ENCODE measurements at regions not wholly inside any gene's neighbourhood (a gene's known extent, or its start where the extent isn't known, plus 50 kb on each side); places are given as distances from the start of the nearest gene placed in this dataset.

GRCh38 chr22:49078076-49078710 lies 749.5 kb downstream of the BRD1 start:
- Mint-ChIP-seq H3K4me1 (ENCODE audit: low read depth) (no peaks in the 10 kb centered on the region), H3K4me3 (no peak overlapping the region), H3K9me3 (no peaks in the 10 kb centered on the region), H3K27me3 (peaks cover 10% of the 10 kb centered on the region), H3K36me3 (ENCODE audit: low read depth) (no peaks in the 10 kb centered on the region), H3K27ac (no peak overlapping the region)
- no peak for DNase-seq

- Mint-ChIP-seq H3K27ac (no peak overlapping the region), H3K9me3 (no peaks in the 10 kb centered on the region), H3K27me3 (peaks cover 10% of the 10 kb centered on the region), H3K36me3 (ENCODE audit: low read depth) (no peaks in the 10 kb centered on the region), H3K4me1 (ENCODE audit: low read depth) (no peaks in the 10 kb centered on the region), H3K4me3 (no peak overlapping the region)
- DNase-seq: no peak
Observed at GRCh38 chr22:49077586-49077985, 750.1 kb downstream of the BRD1 start.

DNA sequence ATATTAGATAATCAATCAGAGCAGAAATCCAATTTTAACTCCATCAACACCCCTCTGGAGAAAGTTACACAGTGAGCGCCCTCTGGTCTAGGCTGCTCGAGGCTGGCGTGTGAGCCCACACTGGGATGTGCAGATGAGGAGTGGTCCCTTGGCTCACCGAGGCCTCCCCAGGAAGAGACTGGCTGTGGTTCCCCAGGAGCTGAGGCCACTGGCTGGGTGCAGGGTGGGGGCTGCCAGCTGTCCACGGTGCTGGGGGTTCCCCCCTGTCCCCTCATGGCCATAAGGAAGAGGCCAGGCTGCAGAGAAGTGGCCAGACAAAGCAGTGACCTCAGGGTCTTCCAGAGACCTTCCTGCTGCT lies 750.7 kb downstream of the BRD1 start:
- no peak for DNase-seq
- Mint-ChIP-seq H3K36me3 (ENCODE audit: low read depth) (no peaks in the 10 kb centered on the region), H3K9me3 (no peaks in the 10 kb centered on the region), H3K4me3 (no peak overlapping the region), H3K4me1 (ENCODE audit: low read depth) (no peaks in the 10 kb centered on the region), H3K27me3 (peaks cover 10% of the 10 kb centered on the region), H3K27ac (no peak overlapping the region)

- DNase-seq: no peak
- H3K27ac Mint-ChIP-seq: no peak overlapping the region
Observed at GRCh38 chr22:49076300-49077035, 751.2 kb downstream of the BRD1 start.

GRCh38 chr22:49075150-49075549 lies 752.5 kb downstream of the BRD1 start:
- Mint-ChIP-seq H3K27me3 (peaks cover 18% of the 10 kb centered on the region), H3K4me3 (no peak overlapping the region), H3K9me3 (no peaks in the 10 kb centered on the region), H3K4me1 (ENCODE audit: low read depth) (no peaks in the 10 kb centered on the region), H3K27ac (no peak overlapping the region), H3K36me3 (ENCODE audit: low read depth) (no peaks in the 10 kb centered on the region)
- no peak for DNase-seq

More at GRCh38 chr22:49076300-49077035, 751.2 kb downstream of the BRD1 start:
- peaks cover 16% of the 10 kb centered on the region for H3K27me3 Mint-ChIP-seq
- H3K36me3 Mint-ChIP-seq (ENCODE audit: low read depth): no peaks in the 10 kb centered on the region
- H3K9me3 Mint-ChIP-seq: no peaks in the 10 kb centered on the region
- H3K4me3 Mint-ChIP-seq: no peak overlapping the region
- H3K4me1 Mint-ChIP-seq (ENCODE audit: low read depth): no peaks in the 10 kb centered on the region

- Mint-ChIP-seq H3K4me1 (ENCODE audit: low read depth) (no peaks in the 10 kb centered on the region), H3K4me3 (no peak overlapping the region)
- no peak for DNase-seq
Observed at GRCh38 chr22:49073873-49074417, 753.7 kb downstream of the BRD1 start.

DNA sequence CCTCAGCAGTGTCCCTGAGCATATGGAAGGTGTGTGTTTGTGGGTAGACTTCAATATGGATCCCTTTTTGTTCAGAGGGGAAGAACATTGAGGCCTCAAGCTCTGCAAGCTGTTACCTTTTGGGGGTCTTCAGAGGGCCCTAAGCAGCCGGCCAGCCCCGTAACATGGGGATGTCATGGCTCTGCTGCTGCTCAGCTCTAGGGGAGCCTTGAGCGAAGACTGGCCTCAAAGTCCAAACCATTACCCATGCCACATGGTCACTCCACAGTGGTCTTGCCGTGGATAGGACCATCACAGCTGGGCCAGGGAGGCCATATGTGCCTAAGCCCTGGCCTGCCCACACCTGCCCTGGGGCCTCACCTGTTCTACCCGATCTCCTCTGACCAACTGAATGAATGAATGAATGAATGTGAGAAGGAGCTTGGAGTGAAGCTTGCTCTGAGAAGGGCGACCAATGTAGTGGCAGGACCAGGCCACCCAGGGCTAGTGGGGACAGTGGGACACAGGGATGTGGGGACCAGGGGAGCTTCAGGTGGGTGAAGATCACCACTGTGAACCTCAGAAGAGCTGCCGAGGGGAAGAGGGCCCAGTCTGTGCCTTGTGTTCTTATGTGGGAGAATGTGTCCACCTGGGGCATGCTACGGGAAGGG lies 754.6 kb downstream of the BRD1 start:
- no peak overlapping the region for H3K4me3 Mint-ChIP-seq
- H3K9me3 Mint-ChIP-seq: no peaks in the 10 kb centered on the region
- no peaks in the 10 kb centered on the region for H3K4me1 Mint-ChIP-seq (ENCODE audit: low read depth)
- H3K27ac Mint-ChIP-seq: no peak overlapping the region
- no peak for DNase-seq
- H3K36me3 Mint-ChIP-seq (ENCODE audit: low read depth): no peaks in the 10 kb centered on the region
- H3K27me3 Mint-ChIP-seq: peaks cover 24% of the 10 kb centered on the region

More at GRCh38 chr22:49073873-49074417, 753.7 kb downstream of the BRD1 start:
- Mint-ChIP-seq H3K27me3 (peaks cover 20% of the 10 kb centered on the region), H3K27ac (no peak overlapping the region), H3K9me3 (no peaks in the 10 kb centered on the region), H3K36me3 (ENCODE audit: low read depth) (no peaks in the 10 kb centered on the region)

GRCh38 chr22:49070501-49070900 lies 757.2 kb downstream of the BRD1 start:
- no peak overlapping the region for H3K27ac Mint-ChIP-seq
- no peaks in the 10 kb centered on the region for H3K9me3 Mint-ChIP-seq

GRCh38 chr22:49068861-49069500 lies 758.7 kb downstream of the BRD1 start:
- no peaks in the 10 kb centered on the region for H3K36me3 Mint-ChIP-seq (ENCODE audit: low read depth)
- no peak overlapping the region for H3K27ac Mint-ChIP-seq
- no peaks in the 10 kb centered on the region for H3K4me1 Mint-ChIP-seq (ENCODE audit: low read depth)
- DNase-seq: no peak
- H3K27me3 Mint-ChIP-seq: peaks cover 21% of the 10 kb centered on the region
- H3K9me3 Mint-ChIP-seq: no peaks in the 10 kb centered on the region
- no peak overlapping the region for H3K4me3 Mint-ChIP-seq

More at GRCh38 chr22:49070501-49070900, 757.2 kb downstream of the BRD1 start:
- no peak for DNase-seq
- no peak overlapping the region for H3K4me3 Mint-ChIP-seq
- no peaks in the 10 kb centered on the region for H3K36me3 Mint-ChIP-seq (ENCODE audit: low read depth)
- peaks cover 19% of the 10 kb centered on the region for H3K27me3 Mint-ChIP-seq
- no peaks in the 10 kb centered on the region for H3K4me1 Mint-ChIP-seq (ENCODE audit: low read depth)

GRCh38 chr22:49067504-49067903 lies 760.2 kb downstream of the BRD1 start:
- Mint-ChIP-seq H3K36me3 (ENCODE audit: low read depth) (no peaks in the 10 kb centered on the region), H3K4me1 (ENCODE audit: low read depth) (no peaks in the 10 kb centered on the region), H3K27me3 (peaks cover 30% of the 10 kb centered on the region), H3K9me3 (no peaks in the 10 kb centered on the region), H3K27ac (no peak overlapping the region), H3K4me3 (no peak overlapping the region)
- DNase-seq: no peak

DNA sequence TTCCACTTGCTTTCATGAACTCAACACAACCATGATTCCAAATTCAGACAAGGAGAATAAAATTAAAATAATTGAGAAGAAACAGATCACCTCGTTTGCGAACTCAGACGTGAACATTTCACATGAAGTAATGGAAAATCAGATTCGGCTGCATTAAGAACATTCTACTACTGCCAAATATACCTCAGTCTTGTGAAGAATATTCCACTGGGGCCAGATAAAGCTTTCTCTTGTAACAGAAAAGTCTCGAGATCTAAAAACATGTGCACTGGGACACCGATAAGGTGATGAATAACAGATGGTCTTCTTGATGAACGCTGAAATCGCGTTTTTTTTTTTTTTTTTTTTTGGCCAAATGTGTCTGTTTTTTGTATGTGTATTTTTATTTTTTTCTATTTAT lies 761.1 kb downstream of the BRD1 start:
- Mint-ChIP-seq H3K4me1 (ENCODE audit: low read depth) (no peaks in the 10 kb centered on the region), H3K4me3 (no peak overlapping the region), H3K9me3 (no peaks in the 10 kb centered on the region), H3K27me3 (peaks cover 33% of the 10 kb centered on the region), H3K36me3 (ENCODE audit: low read depth) (no peaks in the 10 kb centered on the region), H3K27ac (no peak overlapping the region)
- no peak for DNase-seq

GRCh38 chr22:49064836-49065235 lies 762.8 kb downstream of the BRD1 start:
- no peaks in the 10 kb centered on the region for H3K9me3 Mint-ChIP-seq
- peaks cover 40% of the 10 kb centered on the region for H3K27me3 Mint-ChIP-seq
- H3K27ac Mint-ChIP-seq: no peak overlapping the region
- no peaks in the 10 kb centered on the region for H3K4me1 Mint-ChIP-seq (ENCODE audit: low read depth)
- no peak for DNase-seq
- no peak overlapping the region for H3K4me3 Mint-ChIP-seq
- no peaks in the 10 kb centered on the region for H3K36me3 Mint-ChIP-seq (ENCODE audit: low read depth)

- Mint-ChIP-seq H3K27me3 (peaks cover 44% of the 10 kb centered on the region), H3K4me3 (no peak overlapping the region), H3K36me3 (ENCODE audit: low read depth) (no peaks in the 10 kb centered on the region), H3K9me3 (no peaks in the 10 kb centered on the region), H3K4me1 (ENCODE audit: low read depth) (no peaks in the 10 kb centered on the region), H3K27ac (no peak overlapping the region)
- no peak for DNase-seq
Observed at GRCh38 chr22:49063545-49063890, 764.2 kb downstream of the BRD1 start.

- DNase-seq: no peak
- no peak overlapping the region for H3K27ac Mint-ChIP-seq
- H3K27me3 Mint-ChIP-seq: peaks cover 49% of the 10 kb centered on the region
- H3K9me3 Mint-ChIP-seq: no peaks in the 10 kb centered on the region
- no peaks in the 10 kb centered on the region for H3K4me1 Mint-ChIP-seq (ENCODE audit: low read depth)
- H3K36me3 Mint-ChIP-seq (ENCODE audit: low read depth): no peaks in the 10 kb centered on the region
- H3K4me3 Mint-ChIP-seq: no peak overlapping the region
Observed at GRCh38 chr22:49062802-49063544, 764.7 kb downstream of the BRD1 start.

All from activated T-cell treated with anti-CD3 and anti-CD28 coated beads, Interleukin-2, amount 50 U/mL, for 24 hours (primary cell).